GM23338 (cell line): ENCODE measurements at regions not wholly inside any gene's neighbourhood (a gene's known extent, or its start where the extent isn't known, plus 50 kb on each side); places are given as distances from the start of the nearest gene placed in this dataset.

Source experiments
- ATAC-seq: fragments of 200-7000 bp; cut with Tn5 transposase; 3 replicates; pipeline ENCODE4 v1.9.1; 2020
- DNase-seq: peaks from one replicate; pipeline ENCODE4 v3.0.0-alpha.2; 2015; ENCODE audit warnings: low spot score
- H2AFZ ChIP-seq: fragments of 200-600 bp; sonication (generic); 2 replicates; pipeline ENCODE4 v1.8.0; 2016; ENCODE audit warnings: antibody characterized with exemption, mild to moderate bottlenecking, moderate library complexity
- H3F3A ChIP-seq: fragments of 200-600 bp; sonication (generic); replicated peaks from 2 replicates; pipeline ENCODE4 v1.8.0; 2017; ENCODE audit warnings: antibody characterized with exemption, mixed run types, low read depth
- H3K27ac ChIP-seq: fragments of 200-600 bp; sonication (generic); 2 replicates; pipeline ENCODE4 v1.6.1; 2016; ENCODE audit warnings: low read depth
- H3K27me3 ChIP-seq: fragments of 200-600 bp; sonication (generic); 2 replicates; pipeline ENCODE4 v1.8.0; 2016; ENCODE audit warnings: mild to moderate bottlenecking, mixed run types, moderate library complexity; ENCODE audit not compliant: insufficient read depth
- H3K36me3 ChIP-seq: fragments of 200-600 bp; sonication (generic); 2 replicates; pipeline ENCODE4 v1.8.0; 2016; ENCODE audit warnings: mild to moderate bottlenecking; ENCODE audit not compliant: insufficient read depth
- H3K4me1 ChIP-seq: fragments of 200-600 bp; sonication (generic); 2 replicates; pipeline ENCODE4 v1.8.0; 2016; ENCODE audit warnings: mild to moderate bottlenecking, moderate library complexity; ENCODE audit not compliant: insufficient read depth
- H3K4me2 ChIP-seq: fragments of 200-600 bp; sonication (generic); 2 replicates; pipeline ENCODE4 v1.7.1; 2017; ENCODE audit warnings: mixed run types
- H3K4me3 ChIP-seq: fragments of 200-600 bp; sonication (generic); 2 replicates; pipeline ENCODE4 v1.6.1; 2016; ENCODE audit warnings: mixed run types
- H3K79me2 ChIP-seq: fragments of 200-600 bp; sonication (generic); replicated peaks from 2 replicates; pipeline ENCODE4 v1.8.0; 2017; ENCODE audit warnings: mild to moderate bottlenecking; ENCODE audit not compliant: insufficient read depth
- H3K9me2 ChIP-seq: fragments of 200-600 bp; sonication (generic); 2 replicates; pipeline ENCODE4 v1.8.0; 2017; ENCODE audit not compliant: insufficient read depth
- H4K20me1 ChIP-seq: fragments of 200-600 bp; sonication (generic); replicated peaks from 2 replicates; pipeline ENCODE4 v1.8.0; 2017; ENCODE audit warnings: mild to moderate bottlenecking; ENCODE audit not compliant: insufficient read depth
- H3K27ac Mint-ChIP-seq: 2 replicates; pipeline ENCODE4 v1.8.0; 2020; ENCODE audit warnings: inconsistent platforms, mild to moderate bottlenecking, moderate library complexity, mixed read lengths
- H3K27me3 Mint-ChIP-seq: 3 replicates; pipeline ENCODE4 v1.8.0; 2022; ENCODE audit warnings: low read depth, mild to moderate bottlenecking, moderate library complexity, mixed read lengths, inconsistent platforms; ENCODE audit not compliant: insufficient read depth, poor library complexity
- H3K36me3 Mint-ChIP-seq: 3 replicates; pipeline ENCODE4 v1.8.0; 2021; ENCODE audit warnings: low read depth, mild to moderate bottlenecking, inconsistent platforms, moderate library complexity, mixed read lengths
- H3K4me1 Mint-ChIP-seq: 3 replicates; pipeline ENCODE4 v1.8.0; 2020; ENCODE audit warnings: mild to moderate bottlenecking, inconsistent platforms, mixed read lengths
- H3K4me3 Mint-ChIP-seq: 3 replicates; pipeline ENCODE4 v1.8.0; 2021; ENCODE audit warnings: moderate library complexity, mild to moderate bottlenecking, inconsistent platforms, mixed read lengths
- H3K9me3 Mint-ChIP-seq: 3 replicates; pipeline ENCODE4 v1.8.0; 2020; ENCODE audit warnings: moderate library complexity, mild to moderate bottlenecking, inconsistent platforms, mixed read lengths
- CREB1 ChIP-seq: fragments of 250-450 bp; sonication (Bioruptor Pico); IDR thresholded peaks from 2 replicates; pipeline ENCODE4 v1.5.0; 2020; ENCODE audit warnings: low read depth, mild to moderate bottlenecking, moderate library complexity
- EZH2 ChIP-seq: fragments of 200-600 bp; sonication (generic); IDR thresholded peaks from one replicate; pipeline ENCODE4 v1.8.0; 2017; ENCODE audit warnings: antibody characterized with exemption, mild to moderate bottlenecking, low read depth; ENCODE audit not compliant: unreplicated experiment
- EZH2phosphoT487 ChIP-seq: fragments of 200-600 bp; sonication (generic); IDR thresholded peaks from one replicate; pipeline ENCODE4 v1.8.1; 2018; ENCODE audit warnings: antibody characterized with exemption; ENCODE audit not compliant: unreplicated experiment
- NANOG ChIP-seq: IDR thresholded peaks from 2 replicates; pipeline ENCODE4 v1.6.1; 2016; ENCODE audit warnings: antibody characterized with exemption, borderline replicate concordance
- POLR2AphosphoS5 ChIP-seq: IDR thresholded peaks from 2 replicates; pipeline ENCODE4 v1.6.1; 2016; ENCODE audit warnings: antibody characterized with exemption, low read depth
- ZNF114 ChIP-seq: fragments of 250-450 bp; sonication (Bioruptor Pico); IDR thresholded peaks from 2 replicates; pipeline ENCODE4 v1.5.0; 2020; ENCODE audit warnings: mild to moderate bottlenecking, moderate library complexity
- ZNF331 ChIP-seq: fragments of 250-450 bp; sonication (Bioruptor Pico); IDR thresholded peaks from 2 replicates; pipeline ENCODE4 v1.5.0; 2020; ENCODE audit warnings: low read depth, mild to moderate bottlenecking, moderate library complexity
- TF ChIP-seq, protein P1 (sequence below), 2 experiments: fragments of 200-600 bp in 1 of 2; sonication (generic) in 1 of 2; conservative IDR thresholded peaks; 2 replicates each; pipeline versions ENCODE4 v1.5.1 to v1.6.1; 2016 to 2017; ENCODE audit warnings: antibody characterized with exemption in 2 of 2, low read depth in 2 of 2, mild to moderate bottlenecking in 2 of 2, moderate library complexity in 1 of 2
- TF ChIP-seq, protein P2 (sequence below): IDR thresholded peaks from 2 replicates; pipeline ENCODE4 v1.6.1; 2016; ENCODE audit warnings: antibody characterized with exemption

DNA sequence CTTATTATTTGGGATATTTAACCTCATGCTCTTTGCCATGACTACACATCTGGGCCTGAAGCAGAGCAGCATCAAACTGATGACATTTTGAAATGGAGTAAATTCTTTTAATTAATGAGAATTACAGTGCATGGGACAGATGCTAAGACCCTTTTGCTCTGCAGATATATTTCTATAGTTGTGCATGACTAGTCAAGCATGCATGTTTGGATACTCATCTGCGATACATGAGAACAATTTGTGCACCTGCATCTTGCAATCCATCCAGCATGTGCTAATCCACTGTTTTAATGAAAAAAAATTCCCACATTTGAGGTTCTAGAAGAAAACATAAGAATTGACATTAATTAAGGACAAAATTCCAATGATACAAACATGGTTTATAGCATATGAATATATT is 1047.6 kb upstream of the ACO1 start:
- Mint-ChIP-seq H3K36me3 (no peaks in the 10 kb centered on the region), H3K27ac (no peak overlapping the region), H3K4me3 (no peak overlapping the region), H3K9me3 (no peaks in the 10 kb centered on the region; the same call in 2 of the 3 replicates), H3K4me1 (no peaks in the 10 kb centered on the region), H3K27me3 (no peaks in the 10 kb centered on the region)
- no peaks in the 10 kb centered on the region for H3K79me2 ChIP-seq
- no peak overlapping the region for H3K4me3 ChIP-seq
- no peak for DNase-seq
- H3K36me3 ChIP-seq: no peaks in the 10 kb centered on the region
- no peaks in the 10 kb centered on the region for H3K27me3 ChIP-seq
- H3K9me2 ChIP-seq: no peaks in the 10 kb centered on the region
- H3K4me2 ChIP-seq: no peak overlapping the region
- no peak for ATAC-seq
- no peak overlapping the region for H2AFZ ChIP-seq
- H3F3A ChIP-seq: no peaks in the 10 kb centered on the region
- H3K27ac ChIP-seq: no peak overlapping the region
- TF ChIP-seq ZNF114 (CRISPR knock-in tag): no peak
- TF ChIP-seq NANOG: no peak
- TF ChIP-seq POLR2AphosphoS5: no peak
- TF ChIP-seq, protein P1, sequence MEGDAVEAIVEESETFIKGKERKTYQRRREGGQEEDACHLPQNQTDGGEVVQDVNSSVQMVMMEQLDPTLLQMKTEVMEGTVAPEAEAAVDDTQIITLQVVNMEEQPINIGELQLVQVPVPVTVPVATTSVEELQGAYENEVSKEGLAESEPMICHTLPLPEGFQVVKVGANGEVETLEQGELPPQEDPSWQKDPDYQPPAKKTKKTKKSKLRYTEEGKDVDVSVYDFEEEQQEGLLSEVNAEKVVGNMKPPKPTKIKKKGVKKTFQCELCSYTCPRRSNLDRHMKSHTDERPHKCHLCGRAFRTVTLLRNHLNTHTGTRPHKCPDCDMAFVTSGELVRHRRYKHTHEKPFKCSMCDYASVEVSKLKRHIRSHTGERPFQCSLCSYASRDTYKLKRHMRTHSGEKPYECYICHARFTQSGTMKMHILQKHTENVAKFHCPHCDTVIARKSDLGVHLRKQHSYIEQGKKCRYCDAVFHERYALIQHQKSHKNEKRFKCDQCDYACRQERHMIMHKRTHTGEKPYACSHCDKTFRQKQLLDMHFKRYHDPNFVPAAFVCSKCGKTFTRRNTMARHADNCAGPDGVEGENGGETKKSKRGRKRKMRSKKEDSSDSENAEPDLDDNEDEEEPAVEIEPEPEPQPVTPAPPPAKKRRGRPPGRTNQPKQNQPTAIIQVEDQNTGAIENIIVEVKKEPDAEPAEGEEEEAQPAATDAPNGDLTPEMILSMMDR (conservative IDR thresholded peaks at IDR 0.05; ENCODE audit: low read depth in 2 of 2): no peak
- H3K4me1 ChIP-seq: no peaks in the 10 kb centered on the region
- no peaks in the 10 kb centered on the region for H4K20me1 ChIP-seq

DNA sequence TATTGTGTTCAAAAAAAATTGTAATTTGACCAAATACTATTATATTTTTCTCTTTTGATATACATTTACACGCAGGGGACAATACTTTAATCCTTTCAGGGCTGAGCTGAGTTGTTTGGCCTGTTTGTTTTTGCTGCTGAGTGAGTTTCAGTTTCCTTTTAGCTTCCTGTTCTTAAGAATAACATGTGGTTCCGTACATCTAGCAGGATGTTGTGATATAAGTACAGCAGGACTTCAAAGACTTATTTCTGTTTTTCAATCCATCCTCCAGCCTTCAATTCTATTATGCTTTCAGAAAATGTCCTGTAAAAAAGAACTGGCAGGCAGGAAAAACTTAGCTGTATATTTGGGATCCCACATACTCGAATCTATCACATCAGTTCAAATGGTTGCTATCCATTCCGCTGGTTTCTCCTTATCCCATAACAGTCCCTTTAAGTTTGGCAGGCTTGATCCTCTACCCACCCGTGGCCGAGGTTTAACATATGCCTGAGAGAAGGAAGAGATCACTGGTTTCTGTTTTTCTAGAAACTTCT is 1037.3 kb upstream of the ACO1 start:
- no peak overlapping the region; the same call in 1 of the 2 replicates for H2AFZ ChIP-seq
- Mint-ChIP-seq H3K36me3 (no peaks in the 10 kb centered on the region; the same call in 2 of the 3 replicates), H3K27me3 (no peaks in the 10 kb centered on the region), H3K4me3 (no peak overlapping the region), H3K4me1 (no peaks in the 10 kb centered on the region; the same call in 2 of the 3 replicates), H3K9me3 (no peaks in the 10 kb centered on the region; the same call in 2 of the 3 replicates), H3K27ac (peak overlapping the region; percentile 31; the same call in 1 of the 2 replicates)
- H3K36me3 ChIP-seq: no peaks in the 10 kb centered on the region
- no peaks in the 10 kb centered on the region for H3K9me2 ChIP-seq
- H3K4me2 ChIP-seq: no peak overlapping the region
- TF ChIP-seq, protein P1 (conservative IDR thresholded peaks at IDR 0.05; ENCODE audit: low read depth in 2 of 2): no peak
- TF ChIP-seq EZH2: no peak
- TF ChIP-seq ZNF331 (CRISPR knock-in tag): no peak
- no peak for TF ChIP-seq CREB1 (CRISPR knock-in tag)
- TF ChIP-seq NANOG: no peak
- no peak for TF ChIP-seq POLR2AphosphoS5
- TF ChIP-seq ZNF114 (CRISPR knock-in tag): no peak
- TF ChIP-seq EZH2phosphoT487: no peak
- TF ChIP-seq, protein P2, sequence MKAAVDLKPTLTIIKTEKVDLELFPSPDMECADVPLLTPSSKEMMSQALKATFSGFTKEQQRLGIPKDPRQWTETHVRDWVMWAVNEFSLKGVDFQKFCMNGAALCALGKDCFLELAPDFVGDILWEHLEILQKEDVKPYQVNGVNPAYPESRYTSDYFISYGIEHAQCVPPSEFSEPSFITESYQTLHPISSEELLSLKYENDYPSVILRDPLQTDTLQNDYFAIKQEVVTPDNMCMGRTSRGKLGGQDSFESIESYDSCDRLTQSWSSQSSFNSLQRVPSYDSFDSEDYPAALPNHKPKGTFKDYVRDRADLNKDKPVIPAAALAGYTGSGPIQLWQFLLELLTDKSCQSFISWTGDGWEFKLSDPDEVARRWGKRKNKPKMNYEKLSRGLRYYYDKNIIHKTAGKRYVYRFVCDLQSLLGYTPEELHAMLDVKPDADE: no peak
- no peaks in the 10 kb centered on the region for H3K27me3 ChIP-seq
- no peaks in the 10 kb centered on the region for H3K79me2 ChIP-seq
- no peaks in the 10 kb centered on the region for H3F3A ChIP-seq
- H3K27ac ChIP-seq: no peak overlapping the region
- DNase-seq: peak; percentile 3
- no peak for ATAC-seq
- H3K4me3 ChIP-seq: no peak overlapping the region
- no peaks in the 10 kb centered on the region for H4K20me1 ChIP-seq
- H3K4me1 ChIP-seq: no peaks in the 10 kb centered on the region; the same call in 1 of the 2 replicates
